ENCODE measurements at regions not wholly inside any gene's neighbourhood (a gene's known extent, or its start where the extent isn't known, plus 50 kb on each side); places are given as distances from the start of the nearest gene placed in this dataset.

DNA sequence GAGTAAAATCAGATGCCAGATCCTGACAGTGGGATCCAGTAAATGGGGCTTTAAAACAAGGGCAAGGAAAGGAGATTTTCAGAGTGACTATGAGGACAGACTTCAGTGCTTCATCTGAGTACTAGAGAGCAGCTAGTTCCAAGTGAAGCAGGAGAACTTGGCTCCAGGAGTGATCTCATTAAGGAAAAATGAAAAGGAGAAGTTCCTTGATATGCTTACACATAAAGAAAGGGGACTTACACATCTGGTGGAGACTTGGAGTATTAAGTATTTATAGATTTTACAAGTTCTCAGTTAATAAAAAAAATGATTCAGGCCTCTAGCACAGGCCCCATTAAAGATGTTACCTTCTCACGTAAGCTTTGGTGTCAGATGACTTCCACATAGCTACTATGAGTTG, 105.8 kb downstream of the ICOS start:
- no peak for DNase-seq (ENCODE audit: low read depth)
- TF ChIP-seq, protein P1, sequence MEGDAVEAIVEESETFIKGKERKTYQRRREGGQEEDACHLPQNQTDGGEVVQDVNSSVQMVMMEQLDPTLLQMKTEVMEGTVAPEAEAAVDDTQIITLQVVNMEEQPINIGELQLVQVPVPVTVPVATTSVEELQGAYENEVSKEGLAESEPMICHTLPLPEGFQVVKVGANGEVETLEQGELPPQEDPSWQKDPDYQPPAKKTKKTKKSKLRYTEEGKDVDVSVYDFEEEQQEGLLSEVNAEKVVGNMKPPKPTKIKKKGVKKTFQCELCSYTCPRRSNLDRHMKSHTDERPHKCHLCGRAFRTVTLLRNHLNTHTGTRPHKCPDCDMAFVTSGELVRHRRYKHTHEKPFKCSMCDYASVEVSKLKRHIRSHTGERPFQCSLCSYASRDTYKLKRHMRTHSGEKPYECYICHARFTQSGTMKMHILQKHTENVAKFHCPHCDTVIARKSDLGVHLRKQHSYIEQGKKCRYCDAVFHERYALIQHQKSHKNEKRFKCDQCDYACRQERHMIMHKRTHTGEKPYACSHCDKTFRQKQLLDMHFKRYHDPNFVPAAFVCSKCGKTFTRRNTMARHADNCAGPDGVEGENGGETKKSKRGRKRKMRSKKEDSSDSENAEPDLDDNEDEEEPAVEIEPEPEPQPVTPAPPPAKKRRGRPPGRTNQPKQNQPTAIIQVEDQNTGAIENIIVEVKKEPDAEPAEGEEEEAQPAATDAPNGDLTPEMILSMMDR (IDR thresholded peaks at IDR 0.05; ENCODE audit: insufficient read depth, low read depth, low read length, missing control alignments) = no peak
- H3K4me3 ChIP-seq (ENCODE audit: low read length) = no peak overlapping the region

DNA sequence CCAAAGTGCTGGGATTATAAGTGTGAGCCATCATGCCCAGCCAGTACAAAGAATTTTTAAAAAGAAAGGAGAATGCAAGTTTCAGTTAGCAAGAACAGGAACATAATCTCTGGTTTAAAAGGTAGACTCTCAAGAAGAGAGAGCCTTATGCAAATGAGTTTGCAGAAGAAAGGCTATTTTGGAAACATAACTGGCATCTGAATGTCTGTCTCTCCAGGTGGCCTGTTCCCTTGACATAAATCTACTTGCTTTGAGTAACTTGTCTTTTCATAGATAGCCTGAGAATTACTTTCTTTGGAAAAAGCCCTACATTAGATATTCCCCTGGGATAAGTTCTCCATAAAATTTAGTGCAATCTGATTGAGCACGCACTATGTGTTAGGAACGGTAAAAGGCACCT, 109.6 kb downstream of the ICOS start:
- TF ChIP-seq, protein P1 (IDR thresholded peaks at IDR 0.05; ENCODE audit: insufficient read depth, low read depth, low read length, missing control alignments) = no peak
- DNase-seq (ENCODE audit: low read depth) = no peak
- H3K4me3 ChIP-seq (ENCODE audit: low read length) = no peak overlapping the region

DNA sequence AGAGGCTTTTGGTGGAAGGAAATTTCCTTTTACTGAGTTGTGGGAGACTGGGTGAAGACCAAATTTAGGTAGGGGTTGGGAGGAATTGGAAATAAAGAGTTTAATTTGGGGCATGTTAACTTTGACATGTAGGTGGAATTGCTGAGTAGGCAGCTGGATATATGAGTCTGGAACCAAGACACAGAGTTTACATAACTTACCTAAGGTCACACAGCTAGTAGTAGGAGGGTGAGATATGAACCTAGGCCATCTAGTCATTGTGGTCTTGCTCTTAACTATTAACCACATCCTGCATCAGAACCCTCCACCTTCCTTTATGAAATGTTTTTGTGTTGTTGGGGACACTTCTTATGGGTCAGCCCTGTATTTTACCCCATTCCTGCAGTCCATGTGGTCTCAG, 113.1 kb downstream of the ICOS start:
- TF ChIP-seq, protein P1 (IDR thresholded peaks at IDR 0.05; ENCODE audit: insufficient read depth, low read depth, low read length, missing control alignments) = no peak
- no peak overlapping the region for H3K4me3 ChIP-seq (ENCODE audit: low read length)
- DNase-seq (ENCODE audit: low read depth) = no peak

DNA sequence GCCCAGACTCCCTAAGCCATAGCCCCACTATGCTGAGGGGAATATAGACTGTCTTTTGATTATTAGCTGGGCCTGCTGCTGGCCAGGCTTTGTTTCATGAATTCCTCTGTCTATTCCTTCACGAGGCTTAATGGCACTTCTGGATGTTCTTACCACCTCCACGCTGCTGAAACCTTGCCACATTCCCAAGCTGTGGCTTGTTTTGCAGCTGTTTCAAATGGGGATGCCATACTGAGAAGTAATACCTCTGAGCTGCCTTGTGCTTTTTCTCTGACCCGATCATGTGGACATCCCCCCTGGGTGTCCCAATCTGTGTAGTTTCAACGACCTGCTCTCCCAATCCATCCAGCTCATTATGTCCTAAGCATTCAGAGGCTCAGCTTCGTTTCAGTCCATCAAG, 114.1 kb downstream of the ICOS start:
- TF ChIP-seq, protein P1 (IDR thresholded peaks at IDR 0.05; ENCODE audit: insufficient read depth, low read depth, low read length, missing control alignments) = no peak
- no peak overlapping the region for H3K4me3 ChIP-seq (ENCODE audit: low read length)
- no peak for DNase-seq (ENCODE audit: low read depth)

DNA sequence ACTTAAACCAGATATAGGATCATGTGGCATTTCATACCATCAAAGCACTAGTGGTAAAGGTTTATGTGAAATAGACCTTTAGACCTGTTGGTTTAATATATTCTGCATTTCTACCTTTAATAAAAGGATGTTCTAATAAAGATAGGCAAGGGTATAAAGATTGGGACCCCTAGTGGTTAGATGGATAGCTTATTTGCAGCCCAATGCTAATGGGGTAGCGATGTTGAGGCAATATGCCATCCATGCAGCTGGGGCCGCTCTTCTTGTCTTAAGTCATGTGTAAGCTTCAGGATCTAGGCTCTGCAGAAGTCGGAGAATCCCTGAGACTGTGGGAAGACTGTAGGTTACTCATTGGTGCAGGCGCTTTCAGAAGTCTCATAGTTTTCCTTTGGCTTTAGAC, 114.9 kb downstream of the ICOS start:
- DNase-seq (ENCODE audit: low read depth) = peak; percentile 10
- TF ChIP-seq, protein P1 (IDR thresholded peaks at IDR 0.05; ENCODE audit: insufficient read depth, low read depth, low read length, missing control alignments) = no peak
- no peak overlapping the region for H3K4me3 ChIP-seq (ENCODE audit: low read length)

DNA sequence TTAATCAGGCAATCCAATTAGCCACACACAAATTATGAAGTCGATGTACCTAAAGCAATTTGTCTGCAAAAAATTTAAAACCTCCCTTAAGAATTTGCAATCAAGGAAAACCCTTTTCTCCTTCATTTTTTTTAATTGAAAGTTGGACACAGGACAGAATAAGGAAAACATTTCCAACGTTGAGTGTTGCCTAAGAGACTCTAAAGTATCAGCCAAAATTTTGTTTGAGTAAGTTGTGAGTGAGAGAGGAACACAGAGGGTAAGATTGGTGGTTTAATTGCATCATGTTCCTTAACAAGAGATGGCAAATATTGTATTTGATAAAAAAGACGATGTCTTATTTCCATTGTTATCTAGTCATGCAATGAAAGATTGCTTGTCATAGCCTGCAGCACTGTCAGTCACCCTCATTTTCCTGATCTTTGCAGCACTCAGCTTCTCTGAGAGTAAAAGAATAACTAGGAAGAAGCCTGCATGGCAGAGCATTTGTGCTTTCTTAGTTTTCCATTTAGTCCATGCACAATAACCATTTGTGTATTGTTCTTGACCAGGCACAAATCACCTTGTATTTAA, 115.5 kb downstream of the ICOS start:
- H3K4me3 ChIP-seq (ENCODE audit: low read length) = no peak overlapping the region
- DNase-seq (ENCODE audit: low read depth) = no peak
- TF ChIP-seq, protein P1 (IDR thresholded peaks at IDR 0.05; ENCODE audit: insufficient read depth, low read depth, low read length, missing control alignments) = no peak

DNA sequence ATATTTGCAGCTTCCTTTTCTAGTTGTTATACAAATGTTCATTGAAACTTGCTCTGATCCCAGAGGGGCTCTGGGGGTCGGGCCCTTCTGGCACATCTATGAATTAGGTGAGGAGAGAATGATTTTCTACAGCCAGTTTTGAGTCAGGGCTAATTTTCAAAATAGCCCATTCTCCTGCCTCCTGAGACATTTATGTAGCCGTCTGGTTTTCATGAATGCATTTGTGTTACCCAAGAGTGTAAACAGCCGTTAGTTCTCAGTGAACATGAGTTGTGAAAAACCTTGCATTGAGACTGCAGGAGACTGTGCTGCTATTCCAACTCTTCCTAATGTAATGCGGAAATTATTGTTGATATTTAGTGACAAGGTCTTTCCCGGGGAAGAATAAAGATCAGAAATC, 122.5 kb downstream of the ICOS start:
- no peak for DNase-seq (ENCODE audit: low read depth)
- TF ChIP-seq, protein P1 (IDR thresholded peaks at IDR 0.05; ENCODE audit: insufficient read depth, low read depth, low read length, missing control alignments) = no peak
- no peak overlapping the region for H3K4me3 ChIP-seq (ENCODE audit: low read length)

Measured in epithelial cell of esophagus (primary cell).